ENCODE measurements at regions not wholly inside any gene's neighbourhood (a gene's known extent, or its start where the extent isn't known, plus 50 kb on each side); places are given as distances from the start of the nearest gene placed in this dataset.

DNA sequence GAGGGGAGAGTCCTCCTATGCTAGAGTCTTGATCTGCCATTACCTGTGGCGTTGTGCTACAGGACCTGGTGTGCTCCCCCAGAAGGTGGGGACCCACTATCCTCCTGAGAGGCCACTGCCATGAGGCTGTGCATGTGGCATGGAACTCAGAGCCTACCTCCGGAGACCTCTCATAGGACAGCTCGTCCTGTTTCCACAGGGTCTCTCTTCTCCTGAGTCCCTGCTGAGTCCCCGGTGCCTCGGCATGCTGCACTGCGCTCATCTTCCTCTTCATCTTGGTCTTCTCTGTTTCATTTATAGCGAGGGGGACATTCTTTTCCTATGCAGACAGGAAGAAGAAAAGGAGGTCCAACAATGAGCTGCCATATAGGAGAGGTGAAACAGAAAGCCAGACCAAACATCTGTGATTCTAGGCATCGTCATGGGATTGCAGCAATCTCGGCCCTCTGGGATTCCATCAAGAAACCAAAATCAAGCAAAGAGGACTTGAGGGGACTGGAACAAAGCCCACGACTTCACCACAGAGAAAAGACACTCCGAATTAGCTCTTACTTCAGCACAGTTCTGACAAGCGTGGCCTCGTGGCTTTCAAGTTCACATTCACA lies 83.7 kb downstream of the KCNF1 start:
- peak; percentile 35 to 45 for DNase-seq (ENCODE audit: low spot score in 2 of 2)
- no peaks in the 10 kb centered on the region for H3K36me3 ChIP-seq
- no peak overlapping the region for H3K4me3 ChIP-seq
- no peaks in the 10 kb centered on the region for H3K9me3 ChIP-seq
- no peak overlapping the region for H3K27ac ChIP-seq
- H3K4me1 ChIP-seq, result no peaks in the 10 kb centered on the region
- WGBS, result 83% methylated on average over 13 of the region's 13 CpGs
- H3K27me3 ChIP-seq, result no peaks in the 10 kb centered on the region
- no peak for TF ChIP-seq CTCF (IDR thresholded peaks at IDR 0.05)
- TF ChIP-seq POLR2AphosphoS5 (IDR thresholded peaks at IDR 0.05), result no peak
- TF ChIP-seq EP300 (IDR thresholded peaks at IDR 0.05), result no peak
- TF ChIP-seq POLR2A (IDR thresholded peaks at IDR 0.05), result no peak

- Histone ChIP-seq H3K4me3 (no peak overlapping the region), H3K27ac (no peak overlapping the region), H3K27me3 (peaks cover 3% of the 10 kb centered on the region), H3K36me3 (no peaks in the 10 kb centered on the region), H3K9me3 (no peaks in the 10 kb centered on the region), H3K4me1 (no peaks in the 10 kb centered on the region)
- WGBS, result 92% methylated on average over 3 of the region's 3 CpGs
- TF ChIP-seq EP300 (IDR thresholded peaks at IDR 0.05), result no peak
- no peak for TF ChIP-seq CTCF (IDR thresholded peaks at IDR 0.05)
- TF ChIP-seq POLR2A (IDR thresholded peaks at IDR 0.05), result no peak
- TF ChIP-seq POLR2AphosphoS5 (IDR thresholded peaks at IDR 0.05), result no peak
- no peak for DNase-seq (ENCODE audit: low spot score in 2 of 2)
Observed at GRCh38 chr2:11004199-11004598, 92.5 kb downstream of the KCNF1 start.

GRCh38 chr2:11005032-11005431 lies 93.3 kb downstream of the KCNF1 start:
- no peaks in the 10 kb centered on the region for H3K9me3 ChIP-seq
- H3K27me3 ChIP-seq, result peaks cover 3% of the 10 kb centered on the region
- no peaks in the 10 kb centered on the region for H3K4me1 ChIP-seq
- no peak overlapping the region for H3K4me3 ChIP-seq
- H3K27ac ChIP-seq, result no peak overlapping the region
- H3K36me3 ChIP-seq, result no peaks in the 10 kb centered on the region
- WGBS, result 85% methylated on average over 5 of the region's 5 CpGs
- DNase-seq (ENCODE audit: low spot score in 2 of 2), result no peak
- no peak for TF ChIP-seq EP300 (IDR thresholded peaks at IDR 0.05)
- no peak for TF ChIP-seq POLR2AphosphoS5 (IDR thresholded peaks at IDR 0.05)
- no peak for TF ChIP-seq POLR2A (IDR thresholded peaks at IDR 0.05)
- no peak for TF ChIP-seq CTCF (IDR thresholded peaks at IDR 0.05)

- Histone ChIP-seq H3K9me3 (peaks cover 1% of the 10 kb centered on the region), H3K27me3 (peaks cover 3% of the 10 kb centered on the region), H3K27ac (no peak overlapping the region), H3K4me3 (no peak overlapping the region), H3K36me3 (no peaks in the 10 kb centered on the region), H3K4me1 (no peaks in the 10 kb centered on the region)
- TF ChIP-seq POLR2AphosphoS5 (IDR thresholded peaks at IDR 0.05) (no peak), POLR2A (IDR thresholded peaks at IDR 0.05) (no peak), EP300 (IDR thresholded peaks at IDR 0.05) (no peak), CTCF (IDR thresholded peaks at IDR 0.05) (no peak)
- DNase-seq (ENCODE audit: low spot score in 2 of 2), result no peak
- 84% methylated on average over 8 of the region's 8 CpGs for WGBS
Observed at GRCh38 chr2:11006191-11006590, 94.5 kb downstream of the KCNF1 start.

DNA sequence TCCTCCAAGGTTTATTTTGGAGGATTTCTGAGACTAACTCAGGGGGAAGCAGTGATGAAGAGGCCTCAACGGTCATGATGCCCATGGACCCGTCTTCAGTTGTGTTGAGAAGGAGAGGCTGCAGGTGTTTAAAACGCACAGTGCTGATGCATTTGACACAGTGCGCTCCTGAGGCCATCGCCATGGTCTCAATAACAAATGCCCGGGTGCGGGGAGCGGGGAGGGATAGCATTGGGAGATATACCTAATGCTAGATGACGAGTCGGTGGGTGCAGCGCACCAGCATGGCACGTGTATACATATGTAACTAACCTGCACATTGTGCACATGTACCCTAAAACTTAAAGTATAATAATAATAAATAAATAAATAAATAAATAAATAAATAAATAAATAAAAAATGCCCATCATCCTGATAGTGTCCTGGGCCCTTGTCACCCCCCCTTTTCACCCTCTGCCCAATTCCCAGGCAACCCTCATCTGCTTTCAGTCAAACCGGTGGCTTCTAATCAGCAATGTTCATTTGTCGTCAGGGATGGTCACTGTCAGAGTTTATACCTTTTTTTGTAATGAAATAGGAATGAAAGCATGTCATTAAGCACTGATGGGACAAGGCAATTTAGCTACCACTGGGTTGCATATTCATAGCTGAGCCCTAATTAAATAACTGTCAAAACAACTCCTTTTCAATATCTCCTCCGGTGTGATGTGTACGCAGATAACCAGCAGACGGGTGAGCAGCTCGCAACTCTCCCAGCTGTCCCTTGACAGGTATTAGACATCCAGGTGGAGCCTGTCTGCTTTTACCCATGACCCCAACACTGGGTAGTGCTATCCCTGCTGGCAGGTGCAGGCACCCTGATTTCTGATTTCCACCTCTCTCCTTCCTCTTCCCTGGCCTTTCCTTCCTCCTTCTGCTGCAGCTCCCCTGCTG lies 95.9 kb downstream of the KCNF1 start:
- Histone ChIP-seq H3K9me3 (peaks cover 4% of the 10 kb centered on the region), H3K27ac (no peak overlapping the region), H3K27me3 (no peaks in the 10 kb centered on the region), H3K4me1 (no peaks in the 10 kb centered on the region), H3K4me3 (no peak overlapping the region), H3K36me3 (no peaks in the 10 kb centered on the region)
- WGBS, result 92% methylated on average over 18 of the region's 18 CpGs
- no peak for DNase-seq (ENCODE audit: low spot score in 2 of 2)
- no peak for TF ChIP-seq POLR2A (IDR thresholded peaks at IDR 0.05)
- TF ChIP-seq EP300 (IDR thresholded peaks at IDR 0.05), result no peak
- no peak for TF ChIP-seq POLR2AphosphoS5 (IDR thresholded peaks at IDR 0.05)
- TF ChIP-seq CTCF (IDR thresholded peaks at IDR 0.05), result no peak
